ENCODE measurements at regions not wholly inside any gene's neighbourhood (a gene's known extent, or its start where the extent isn't known, plus 50 kb on each side); places are given as distances from the start of the nearest gene placed in this dataset.

DNA sequence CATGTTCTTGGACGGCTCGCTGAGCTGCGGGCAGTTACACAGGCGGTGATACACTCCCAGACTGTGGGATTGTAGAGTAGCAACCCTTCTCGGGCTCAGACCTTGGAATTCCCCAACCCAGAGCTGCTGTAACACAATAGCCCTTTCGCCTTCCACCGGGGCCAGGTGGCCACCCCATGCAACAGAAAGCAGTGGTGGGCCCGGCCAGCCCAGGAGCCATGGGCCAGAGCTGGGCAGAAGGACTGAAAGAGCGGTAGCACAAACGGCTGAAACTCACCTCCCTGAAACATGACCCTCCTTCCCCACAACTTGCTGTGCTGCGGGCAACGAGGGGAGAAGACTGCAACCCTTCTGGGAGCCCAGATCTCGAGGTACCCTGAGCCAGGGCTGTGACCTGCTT, 429.0 kb downstream of the SLITRK1 start (continued):
- no peak for TF ChIP-seq REST (IDR thresholded peaks at IDR 0.05; ENCODE audit: unreplicated experiment)
- TF ChIP-seq EZH2phosphoT487 (IDR thresholded peaks at IDR 0.05; ENCODE audit: unreplicated experiment) = no peak
- no peak for TF ChIP-seq STAT1 (IDR thresholded peaks at IDR 0.05; ENCODE audit: unreplicated experiment)
- TF ChIP-seq, protein P1, sequence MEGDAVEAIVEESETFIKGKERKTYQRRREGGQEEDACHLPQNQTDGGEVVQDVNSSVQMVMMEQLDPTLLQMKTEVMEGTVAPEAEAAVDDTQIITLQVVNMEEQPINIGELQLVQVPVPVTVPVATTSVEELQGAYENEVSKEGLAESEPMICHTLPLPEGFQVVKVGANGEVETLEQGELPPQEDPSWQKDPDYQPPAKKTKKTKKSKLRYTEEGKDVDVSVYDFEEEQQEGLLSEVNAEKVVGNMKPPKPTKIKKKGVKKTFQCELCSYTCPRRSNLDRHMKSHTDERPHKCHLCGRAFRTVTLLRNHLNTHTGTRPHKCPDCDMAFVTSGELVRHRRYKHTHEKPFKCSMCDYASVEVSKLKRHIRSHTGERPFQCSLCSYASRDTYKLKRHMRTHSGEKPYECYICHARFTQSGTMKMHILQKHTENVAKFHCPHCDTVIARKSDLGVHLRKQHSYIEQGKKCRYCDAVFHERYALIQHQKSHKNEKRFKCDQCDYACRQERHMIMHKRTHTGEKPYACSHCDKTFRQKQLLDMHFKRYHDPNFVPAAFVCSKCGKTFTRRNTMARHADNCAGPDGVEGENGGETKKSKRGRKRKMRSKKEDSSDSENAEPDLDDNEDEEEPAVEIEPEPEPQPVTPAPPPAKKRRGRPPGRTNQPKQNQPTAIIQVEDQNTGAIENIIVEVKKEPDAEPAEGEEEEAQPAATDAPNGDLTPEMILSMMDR (conservative IDR thresholded peaks at IDR 0.05; ENCODE audit: low read depth in 2 of 2) = no peak

DNA sequence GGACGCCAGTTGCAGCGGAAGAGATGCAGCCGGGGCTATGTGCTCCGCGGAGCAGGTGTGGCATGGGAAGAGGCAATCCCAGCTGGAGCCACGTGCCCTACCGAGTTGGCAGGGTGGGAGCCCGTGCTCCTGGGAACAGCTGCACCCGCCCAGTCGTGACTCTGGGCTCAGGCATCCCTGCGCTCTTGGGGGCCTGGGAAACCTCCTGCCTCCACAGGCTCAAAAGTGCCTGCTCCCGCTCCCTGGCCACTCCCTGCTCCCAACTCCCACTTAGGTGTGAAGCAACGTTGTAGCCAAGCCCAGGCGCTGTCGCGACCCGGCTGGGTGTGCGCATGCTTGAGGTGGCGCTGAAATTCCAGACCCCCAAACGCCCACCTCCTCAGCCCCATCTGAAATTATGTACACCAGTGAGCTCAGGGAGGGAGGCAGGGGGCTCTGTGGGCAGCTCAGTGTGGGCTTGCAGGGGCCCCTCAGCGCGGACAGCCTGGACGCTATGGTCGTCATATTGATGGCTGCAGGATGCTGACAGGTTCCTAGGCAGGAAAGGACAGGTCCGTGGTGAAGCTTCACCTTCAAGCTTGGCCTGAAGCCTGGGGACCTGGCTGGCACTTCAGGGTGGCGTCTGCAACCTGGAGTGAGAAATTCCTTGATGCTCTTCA, 429.9 kb downstream of the SLITRK1 start:
- Mint-ChIP-seq H3K36me3 (ENCODE audit: low read depth) (no peaks in the 10 kb centered on the region), H3K4me3 (no peak overlapping the region), H3K4me1 (peaks cover 10% of the 10 kb centered on the region; the same call in 2 of the 3 replicates), H3K27me3 (ENCODE audit: insufficient read depth, low read depth, poor library complexity) (peaks cover 7% of the 10 kb centered on the region), H3K27ac (no peak overlapping the region), H3K9me3 (peaks cover 8% of the 10 kb centered on the region; the same call in 1 of the 3 replicates)
- Histone ChIP-seq H3K4me3 (no peak overlapping the region), H3K27me3 (ENCODE audit: insufficient read depth) (no peaks in the 10 kb centered on the region), H3K79me2 (replicated peaks; ENCODE audit: insufficient read depth) (no peaks in the 10 kb centered on the region), H3K4me2 (no peak overlapping the region), H3K27ac (ENCODE audit: low read depth) (no peak overlapping the region), H3K4me1 (ENCODE audit: insufficient read depth) (no peaks in the 10 kb centered on the region), H3F3A (replicated peaks; ENCODE audit: low read depth) (no peaks in the 10 kb centered on the region), H4K20me1 (replicated peaks; ENCODE audit: insufficient read depth) (no peaks in the 10 kb centered on the region), H3K36me3 (ENCODE audit: insufficient read depth) (no peaks in the 10 kb centered on the region), H2AFZ (peak overlapping the region; percentile 35; the same call in 1 of the 2 replicates), H3K9me2 (ENCODE audit: insufficient read depth) (no peaks in the 10 kb centered on the region)
- DNase-seq (ENCODE audit: low spot score) (no peak), ATAC-seq (no peak)
- TF ChIP-seq EZH2 (IDR thresholded peaks at IDR 0.05; ENCODE audit: low read depth, unreplicated experiment) (no peak), EZH2phosphoT487 (IDR thresholded peaks at IDR 0.05; ENCODE audit: unreplicated experiment) (no peak), STAT1 (IDR thresholded peaks at IDR 0.05; ENCODE audit: unreplicated experiment) (no peak)

GRCh38 chr13:83450591-83450990, 431.7 kb downstream of the SLITRK1 start:
- no peak overlapping the region for H3K4me2 ChIP-seq
- H3K36me3 ChIP-seq (ENCODE audit: insufficient read depth) = no peaks in the 10 kb centered on the region
- H3K9me2 ChIP-seq (ENCODE audit: insufficient read depth) = no peaks in the 10 kb centered on the region
- H3K4me1 ChIP-seq (ENCODE audit: insufficient read depth) = no peaks in the 10 kb centered on the region
- peak overlapping the region; percentile 91 for H3K27ac Mint-ChIP-seq
- H3K4me3 ChIP-seq = no peak overlapping the region
- peaks cover 7% of the 10 kb centered on the region for H3K27me3 Mint-ChIP-seq (ENCODE audit: insufficient read depth, low read depth, poor library complexity)
- peak; percentile 8 for DNase-seq (ENCODE audit: low spot score)
- H3K27me3 ChIP-seq (ENCODE audit: insufficient read depth) = no peaks in the 10 kb centered on the region
- no peaks in the 10 kb centered on the region for H3K79me2 ChIP-seq (replicated peaks; ENCODE audit: insufficient read depth)
- H3K27ac ChIP-seq (ENCODE audit: low read depth) = no peak overlapping the region
- H3F3A ChIP-seq (replicated peaks; ENCODE audit: low read depth) = no peaks in the 10 kb centered on the region
- H3K4me1 Mint-ChIP-seq = peaks cover 10% of the 10 kb centered on the region; the same call in 2 of the 3 replicates
- H4K20me1 ChIP-seq (replicated peaks; ENCODE audit: insufficient read depth) = no peaks in the 10 kb centered on the region
- H3K4me3 Mint-ChIP-seq = no peak overlapping the region
- peak; percentile 57 for ATAC-seq
- H2AFZ ChIP-seq = no peak overlapping the region
- H3K9me3 Mint-ChIP-seq = 0 out of 3 replicates have a peak, but pooled peaks cover 3% of the 10 kb centered on the region
- no peaks in the 10 kb centered on the region for H3K36me3 Mint-ChIP-seq (ENCODE audit: low read depth)
- TF ChIP-seq, protein P1 (conservative IDR thresholded peaks at IDR 0.05; ENCODE audit: low read depth in 2 of 2) = no peak
- no peak for TF ChIP-seq POLR2AphosphoS5 (IDR thresholded peaks at IDR 0.05; ENCODE audit: low read depth)
- TF ChIP-seq ZNF114 (CRISPR knock-in tag; IDR thresholded peaks at IDR 0.05) = no peak
- TF ChIP-seq ZNF331 (CRISPR knock-in tag; IDR thresholded peaks at IDR 0.05; ENCODE audit: low read depth) = no peak
- no peak for TF ChIP-seq JUNB (IDR thresholded peaks at IDR 0.05; ENCODE audit: unreplicated experiment)
- no peak for TF ChIP-seq EZH2phosphoT487 (IDR thresholded peaks at IDR 0.05; ENCODE audit: unreplicated experiment)
- TF ChIP-seq CREB1 (CRISPR knock-in tag; IDR thresholded peaks at IDR 0.05; ENCODE audit: low read depth) = no peak
- TF ChIP-seq NANOG (IDR thresholded peaks at IDR 0.05; ENCODE audit: borderline replicate concordance) = no peak
- no peak for TF ChIP-seq ETS1 (IDR thresholded peaks at IDR 0.05)
